PC-3 (cell line): ENCODE measurements at regions not wholly inside any gene's neighbourhood (a gene's known extent, or its start where the extent isn't known, plus 50 kb on each side); places are given as distances from the start of the nearest gene placed in this dataset.

Experiments used
- ATAC-seq: fragments of 200-7000 bp; cut with Tn5 transposase; 2 replicates; pipeline ENCODE4 v1.9.1; 2020; ENCODE audit warnings: mild to moderate bottlenecking, moderate library complexity
- BruUV-seq: library from RNA; stranded (reverse); fragments of 400-500 nt; replicated peaks from 2 replicates; lab custom pipeline; 2021; lab: Mats Ljungman, UMichigan
- CTCF ChIA-PET: fragments of 300-600 bp; sonication (Branson Sonifier 250); formaldehyde crosslinking; loops from one replicate; lab custom pipeline; 2022; ENCODE audit warnings: antibody characterized with exemption; lab: Charles Lee
- POLR2A ChIA-PET: fragments of 300-600 bp; sonication (Branson Sonifier 250); formaldehyde crosslinking; loops from one replicate; lab custom pipeline; 2022; ENCODE audit warnings: antibody characterized with exemption; ENCODE audit not compliant: unreplicated experiment; lab: Charles Lee
- DNase-seq: peaks from one replicate; pipeline ENCODE4 v3.0.0-alpha.2; 2015
- H2AFZ ChIP-seq: fragments of 300-600 bp; sonication (generic); 2 replicates; pipeline ENCODE4 v1.6.0; 2016; ENCODE audit warnings: antibody characterized with exemption, low read length
- H3F3A ChIP-seq: fragments of 300-600 bp; sonication (generic); one replicate; pipeline ENCODE4 v1.6.0; 2017; ENCODE audit warnings: antibody characterized with exemption, low read length, control low read depth, mild to moderate bottlenecking; ENCODE audit not compliant: unreplicated experiment
- H3K27ac ChIP-seq: fragments of 300-600 bp; sonication (generic); 2 replicates; pipeline ENCODE4 v1.5.1; 2016; ENCODE audit warnings: mild to moderate bottlenecking, low read length
- H3K27me3 ChIP-seq: fragments of 300-600 bp; sonication (generic); 2 replicates; pipeline ENCODE4 v1.6.1; 2016; ENCODE audit warnings: low read length, mixed read lengths
- H3K36me3 ChIP-seq: fragments of 300-600 bp; sonication (generic); 2 replicates; pipeline ENCODE4 v1.6.1; 2016; ENCODE audit warnings: low read depth, mixed run types, low read length, mixed read lengths
- H3K4me1 ChIP-seq: fragments of 300-600 bp; sonication (generic); 2 replicates; pipeline ENCODE4 v1.5.1; 2016; ENCODE audit warnings: low read length; ENCODE audit not compliant: insufficient read depth
- H3K4me2 ChIP-seq: fragments of 300-600 bp; sonication (generic); 2 replicates; pipeline ENCODE4 v1.6.0; 2016; ENCODE audit warnings: low read length
- H3K4me3 ChIP-seq: fragments of 300-600 bp; sonication (generic); 2 replicates; pipeline ENCODE4 v1.5.1; 2016; ENCODE audit warnings: mild to moderate bottlenecking, low read length, mixed read lengths
- H3K79me2 ChIP-seq: fragments of 300-600 bp; sonication (generic); 2 replicates; pipeline ENCODE4 v1.6.1; 2017; ENCODE audit warnings: low read length, mixed read lengths
- H3K9ac ChIP-seq: fragments of 300-600 bp; sonication (generic); 2 replicates; pipeline ENCODE4 v1.6.0; 2016; ENCODE audit warnings: mild to moderate bottlenecking, low read length
- H3K9me2 ChIP-seq: fragments of 300-600 bp; sonication (generic); replicated peaks from 2 replicates; pipeline ENCODE4 v1.6.1; 2016; ENCODE audit warnings: mixed run types, low read length, mixed read lengths
- H3K9me3 ChIP-seq: fragments of 300-600 bp; sonication (generic); 2 replicates; pipeline ENCODE4 v1.6.1; 2016; ENCODE audit warnings: low read length, mixed read lengths
- H4K20me1 ChIP-seq: fragments of 300-600 bp; sonication (generic); 2 replicates; pipeline ENCODE4 v1.6.1; 2016; ENCODE audit warnings: low read length, mixed read lengths
- CTCF ChIP-seq: fragments of 300-600 bp; sonication (generic); conservative IDR thresholded peaks from 2 replicates; pipeline ENCODE4 v1.5.1; 2017; ENCODE audit warnings: antibody characterized with exemption, low read depth, mild to moderate bottlenecking, low read length
- EZH2 ChIP-seq: fragments of 300-600 bp; sonication (generic); IDR thresholded peaks from one replicate; pipeline ENCODE4 v1.6.1; 2017; ENCODE audit warnings: antibody characterized with exemption, mild to moderate bottlenecking, low read length; ENCODE audit not compliant: unreplicated experiment
- EZH2phosphoT487 ChIP-seq: fragments of 300-600 bp; sonication (generic); IDR thresholded peaks from 2 replicates; pipeline ENCODE4 v1.6.1; 2018; ENCODE audit warnings: mild to moderate bottlenecking, antibody characterized with exemption, low read length, borderline replicate concordance
- intact Hi-C: fragments of 100-400 bp; cut with micrococcal nuclease; formaldehyde crosslinking; loops from 2 replicates; pipeline ENCODE4 v1.9.0; 2023

GRCh38 chr15:66922608-66923007, 142.8 kb upstream of the SMAD3 start:
- intact Hi-C loops, result no loop called here
- Histone ChIP-seq H3K9me2 (no peaks in the 10 kb centered on the region), H3K36me3 (no peaks in the 10 kb centered on the region), H2AFZ (no peak overlapping the region), H3F3A (no peaks in the 10 kb centered on the region), H4K20me1 (no peaks in the 10 kb centered on the region), H3K9me3 (no peaks in the 10 kb centered on the region), H3K4me3 (no peak overlapping the region), H3K4me1 (0 out of 2 replicates have a peak, but pooled peaks cover 2% of the 10 kb centered on the region), H3K4me2 (no peak overlapping the region), H3K79me2 (no peaks in the 10 kb centered on the region), H3K9ac (no peak overlapping the region), H3K27me3 (no peaks in the 10 kb centered on the region), H3K27ac (no peak overlapping the region)
- POLR2A ChIA-PET, result no interaction called here
- ATAC-seq, result no peak
- no peak for TF ChIP-seq EZH2
- no peak for TF ChIP-seq EZH2phosphoT487
- TF ChIP-seq CTCF, result no peak
- BruUV-seq, result no TSS peak
- CTCF ChIA-PET, result interaction anchor here (0.6 kb wide), 1 partner anchor 9 kb away, joined by 4 read pairs; no protein-coding TSS in a partner anchor
- DNase-seq, result no peak

GRCh38 chr15:66923438-66923881, 141.9 kb upstream of the SMAD3 start:
- ChIA-PET POLR2A (no interaction called here), CTCF (interaction anchor here (0.6 kb wide), 1 partner anchor 8 kb away, joined by 4 read pairs; no protein-coding TSS in a partner anchor)
- peak overlapping the region; percentile 48; the same call in 1 of the 2 replicates for H2AFZ ChIP-seq
- H3K9me3 ChIP-seq, result no peaks in the 10 kb centered on the region
- intact Hi-C loops, result no loop called here
- no TSS peak for BruUV-seq
- H4K20me1 ChIP-seq, result no peaks in the 10 kb centered on the region
- H3K79me2 ChIP-seq, result no peaks in the 10 kb centered on the region
- peak; percentile 75 for ATAC-seq
- peak overlapping the region; percentile 52; the same call in 1 of the 2 replicates for H3K4me2 ChIP-seq
- TF ChIP-seq EZH2phosphoT487 (no peak), EZH2 (no peak), CTCF (peak; percentile 78)
- H3K36me3 ChIP-seq, result no peaks in the 10 kb centered on the region
- H3K4me3 ChIP-seq, result no peak overlapping the region
- no peak overlapping the region for H3K9ac ChIP-seq
- 0 out of 2 replicates have a peak, but pooled peaks cover 2% of the 10 kb centered on the region for H3K4me1 ChIP-seq
- no peaks in the 10 kb centered on the region for H3K27me3 ChIP-seq
- no peaks in the 10 kb centered on the region for H3F3A ChIP-seq
- no peaks in the 10 kb centered on the region for H3K9me2 ChIP-seq
- no peak overlapping the region for H3K27ac ChIP-seq
- peak; percentile 48 for DNase-seq

GRCh38 chr15:66924889-66925288, 140.5 kb upstream of the SMAD3 start:
- ATAC-seq, result no peak
- BruUV-seq, result no TSS peak
- Histone ChIP-seq H3K9me2 (no peaks in the 10 kb centered on the region), H3K36me3 (no peaks in the 10 kb centered on the region), H3K4me2 (no peak overlapping the region), H4K20me1 (no peaks in the 10 kb centered on the region), H3K27me3 (no peaks in the 10 kb centered on the region), H3K4me1 (peaks cover 4% of the 10 kb centered on the region; the same call in 1 of the 2 replicates), H3F3A (no peaks in the 10 kb centered on the region), H3K4me3 (no peak overlapping the region), H2AFZ (no peak overlapping the region), H3K27ac (no peak overlapping the region), H3K9ac (no peak overlapping the region), H3K9me3 (no peaks in the 10 kb centered on the region), H3K79me2 (no peaks in the 10 kb centered on the region)
- intact Hi-C loops, result no loop called here
- CTCF ChIA-PET, result no interaction called here
- no peak for DNase-seq
- no peak for TF ChIP-seq EZH2
- no peak for TF ChIP-seq EZH2phosphoT487
- no peak for TF ChIP-seq CTCF
- POLR2A ChIA-PET, result no interaction called here
